ENCODE measurements at regions not wholly inside any gene's neighbourhood (a gene's known extent, or its start where the extent isn't known, plus 50 kb on each side); places are given as distances from the start of the nearest gene placed in this dataset.

DNA sequence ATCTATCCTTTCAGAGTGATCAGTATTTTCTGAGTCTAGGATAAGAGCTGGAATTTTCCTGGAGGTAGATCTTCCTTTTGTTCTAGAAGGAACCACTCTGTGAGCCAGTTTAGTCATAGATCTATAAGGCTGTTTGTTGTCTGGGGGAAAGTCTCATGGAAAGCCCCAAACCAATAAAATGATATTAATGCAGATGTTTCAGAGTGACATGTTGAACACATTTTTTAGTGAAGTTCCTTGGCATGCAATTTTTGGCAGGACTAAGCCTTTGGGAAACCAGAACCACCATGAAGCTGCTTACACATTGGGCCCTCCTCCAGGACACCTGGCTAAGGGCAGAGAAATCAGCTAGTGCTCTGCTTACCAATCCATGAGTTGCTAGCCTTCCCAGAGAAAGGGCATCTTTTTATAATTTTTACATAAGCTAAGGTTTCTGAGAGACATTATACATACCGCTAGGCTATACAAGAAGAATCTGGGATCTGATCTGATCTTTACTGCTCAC, 101.5 kb upstream of the PCED1B start:
- Histone ChIP-seq H3K4me2 (ENCODE audit: unreplicated experiment) (no peak overlapping the region), H4K20me1 (ENCODE audit: insufficient read depth) (no peaks in the 10 kb centered on the region), H3K9me2 (ENCODE audit: insufficient read depth) (no peaks in the 10 kb centered on the region), H3K27me3 (replicated peaks; ENCODE audit: insufficient read depth) (no peaks in the 10 kb centered on the region), H3F3A (ENCODE audit: insufficient read depth) (no peaks in the 10 kb centered on the region), H3K4me1 (ENCODE audit: insufficient read depth) (peaks cover 5% of the 10 kb centered on the region; the same call in 1 of the 2 replicates), H3K9me3 (ENCODE audit: low read depth) (no peaks in the 10 kb centered on the region), H3K4me3 (no peak overlapping the region), H3K9ac (no peak overlapping the region), H3K27ac (no peak overlapping the region), H3K36me3 (ENCODE audit: low read depth) (no peaks in the 10 kb centered on the region), H3K79me2 (ENCODE audit: insufficient read depth) (no peaks in the 10 kb centered on the region), H2AFZ (no peak overlapping the region)
- TF ChIP-seq EZH2phosphoT487 (IDR thresholded peaks at IDR 0.05; ENCODE audit: insufficient read depth, low read depth) = no peak
- TF ChIP-seq EZH2 (IDR thresholded peaks at IDR 0.05; ENCODE audit: insufficient read depth, poor library complexity, severe bottlenecking) = no peak
- in situ Hi-C loops (cut with MboI) = no loop called here
- DNase-seq = no peak
- WGBS, 2 experiments (ENCODE audit: low coverage in 1 of 2, low lambda C conversion rate in 2 of 2, missing lambda C conversion rate in 2 of 2) = 71 to 76% methylated on average over 1 of the region's 1 CpG

DNA sequence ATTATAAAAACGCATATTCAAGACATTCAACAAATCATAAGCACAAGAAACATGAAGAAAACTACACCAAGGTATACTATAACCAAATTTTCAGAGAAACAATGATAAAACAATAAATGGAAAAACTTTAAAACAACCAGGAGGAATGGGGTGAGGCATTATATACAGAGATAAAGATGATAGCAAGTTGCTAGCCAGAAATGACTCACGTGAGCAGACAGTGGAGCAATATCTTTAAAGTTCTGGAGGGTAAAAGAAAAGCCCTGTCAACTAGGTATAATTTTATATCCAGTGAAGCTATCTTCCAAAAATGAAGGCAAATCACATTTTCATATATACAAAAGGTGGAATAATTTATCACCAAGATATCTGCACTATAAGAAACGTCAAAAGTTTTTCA, 97.8 kb upstream of the PCED1B start:
- H2AFZ ChIP-seq = no peak overlapping the region
- 68 to 69% methylated on average over 3 of the region's 3 CpGs for WGBS, 2 experiments (ENCODE audit: low coverage in 1 of 2, low lambda C conversion rate in 2 of 2, missing lambda C conversion rate in 2 of 2)
- no peaks in the 10 kb centered on the region for H3K36me3 ChIP-seq (ENCODE audit: low read depth)
- DNase-seq = peak; percentile 54
- no peak overlapping the region for H3K9ac ChIP-seq
- peaks cover 21% of the 10 kb centered on the region for H3K4me1 ChIP-seq (ENCODE audit: insufficient read depth)
- H3K4me3 ChIP-seq = no peak overlapping the region
- H3K79me2 ChIP-seq (ENCODE audit: insufficient read depth) = no peaks in the 10 kb centered on the region
- H3K4me2 ChIP-seq (ENCODE audit: unreplicated experiment) = no peak overlapping the region
- no peaks in the 10 kb centered on the region for H4K20me1 ChIP-seq (ENCODE audit: insufficient read depth)
- no peaks in the 10 kb centered on the region for H3K27me3 ChIP-seq (replicated peaks; ENCODE audit: insufficient read depth)
- no peaks in the 10 kb centered on the region for H3K9me3 ChIP-seq (ENCODE audit: low read depth)
- H3F3A ChIP-seq (ENCODE audit: insufficient read depth) = 0 out of 2 replicates have a peak, but pooled peaks cover 7% of the 10 kb centered on the region
- in situ Hi-C loops (cut with MboI) = no loop called here
- no peaks in the 10 kb centered on the region for H3K9me2 ChIP-seq (ENCODE audit: insufficient read depth)
- no peak for TF ChIP-seq EZH2phosphoT487 (IDR thresholded peaks at IDR 0.05; ENCODE audit: insufficient read depth, low read depth)
- TF ChIP-seq EZH2 (IDR thresholded peaks at IDR 0.05; ENCODE audit: insufficient read depth, poor library complexity, severe bottlenecking) = no peak
- no peak overlapping the region for H3K27ac ChIP-seq

DNA sequence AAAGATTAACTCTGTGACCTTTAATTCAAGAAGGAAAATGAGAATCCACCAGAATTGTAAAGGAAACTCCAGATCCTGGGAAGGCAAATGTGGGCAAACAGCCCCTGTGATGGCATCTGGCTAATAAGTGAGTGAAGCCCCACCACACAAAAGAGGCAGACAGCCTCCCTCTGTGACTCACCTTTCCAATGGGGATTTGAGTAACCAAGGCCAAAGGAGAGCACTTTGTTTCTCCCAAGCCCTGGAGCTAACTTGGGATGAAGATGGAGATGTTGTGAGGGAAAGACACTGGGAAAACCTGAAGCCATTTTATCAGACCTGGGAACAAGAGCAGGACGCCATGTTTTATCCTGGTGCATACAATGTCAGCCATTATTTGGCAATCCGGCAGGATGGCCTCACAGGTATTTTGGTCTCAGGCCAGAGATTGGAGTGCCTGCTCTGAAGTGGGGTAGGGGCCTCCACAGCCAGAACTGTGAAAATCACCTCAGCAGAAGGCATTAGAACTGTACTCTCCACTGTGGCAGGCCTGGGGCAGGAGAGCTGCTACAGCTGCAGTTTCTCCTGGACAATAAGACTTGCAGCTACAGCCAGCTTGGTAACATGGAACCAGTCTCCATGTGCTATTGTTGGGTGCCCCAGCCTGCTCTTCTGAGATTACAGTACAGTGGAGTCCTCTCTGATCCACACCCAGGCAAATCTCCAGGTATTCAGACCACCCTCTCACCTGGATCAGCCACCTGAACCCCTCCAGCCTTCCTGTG, 96.6 kb upstream of the PCED1B start:
- no peaks in the 10 kb centered on the region for H3K36me3 ChIP-seq (ENCODE audit: low read depth)
- H4K20me1 ChIP-seq (ENCODE audit: insufficient read depth) = no peaks in the 10 kb centered on the region
- in situ Hi-C loops (cut with MboI) = no loop called here
- no peak overlapping the region for H3K27ac ChIP-seq
- WGBS, 2 experiments (ENCODE audit: low coverage in 1 of 2, low lambda C conversion rate in 2 of 2, missing lambda C conversion rate in 2 of 2) = 97% methylated on average over 2 of the region's 2 CpGs
- H3K9ac ChIP-seq = no peak overlapping the region
- no peak overlapping the region for H3K4me2 ChIP-seq (ENCODE audit: unreplicated experiment)
- H3K4me3 ChIP-seq = no peak overlapping the region
- peaks cover 21% of the 10 kb centered on the region for H3K4me1 ChIP-seq (ENCODE audit: insufficient read depth)
- no peaks in the 10 kb centered on the region for H3K27me3 ChIP-seq (replicated peaks; ENCODE audit: insufficient read depth)
- no peaks in the 10 kb centered on the region for H3K9me2 ChIP-seq (ENCODE audit: insufficient read depth)
- H2AFZ ChIP-seq = no peak overlapping the region
- H3K9me3 ChIP-seq (ENCODE audit: low read depth) = no peaks in the 10 kb centered on the region
- 0 out of 2 replicates have a peak, but pooled peaks cover 7% of the 10 kb centered on the region for H3F3A ChIP-seq (ENCODE audit: insufficient read depth)
- no peak for DNase-seq
- H3K79me2 ChIP-seq (ENCODE audit: insufficient read depth) = no peaks in the 10 kb centered on the region
- TF ChIP-seq EZH2phosphoT487 (IDR thresholded peaks at IDR 0.05; ENCODE audit: insufficient read depth, low read depth) = no peak

DNA sequence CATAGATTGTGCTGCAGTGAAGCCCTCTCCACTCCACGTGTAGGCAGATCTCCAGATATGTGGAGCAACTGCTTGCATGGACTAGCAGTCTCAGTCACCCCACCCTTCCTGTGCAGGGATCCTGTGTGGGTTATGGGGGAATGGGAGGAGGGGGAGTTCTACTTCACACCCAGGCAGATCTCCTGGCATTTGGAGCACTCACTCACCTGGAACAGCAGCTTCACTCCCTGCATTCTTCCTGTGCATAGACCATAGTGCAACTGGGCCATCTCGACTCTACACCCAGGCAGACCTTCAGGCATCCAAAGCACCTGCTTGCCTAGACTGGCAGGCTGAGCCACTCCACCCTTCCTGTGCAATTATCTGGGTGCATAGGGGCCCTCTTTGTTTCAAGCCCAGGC, 96.0 kb upstream of the PCED1B start:
- WGBS, 2 experiments (ENCODE audit: low coverage in 1 of 2, low lambda C conversion rate in 2 of 2, missing lambda C conversion rate in 2 of 2) = 34 to 38% methylated on average over 2 of the region's 2 CpGs

More for the DNA sequence above, 96.0 kb upstream of the PCED1B start:
- Histone ChIP-seq H4K20me1 (ENCODE audit: insufficient read depth) (no peaks in the 10 kb centered on the region), H3K9me2 (ENCODE audit: insufficient read depth) (no peaks in the 10 kb centered on the region), H2AFZ (0 out of 2 replicates have a peak overlapping the region, but pooled peaks have one; percentile 45), H3K4me1 (ENCODE audit: insufficient read depth) (peaks cover 21% of the 10 kb centered on the region), H3K9me3 (ENCODE audit: low read depth) (no peaks in the 10 kb centered on the region), H3K4me3 (no peak overlapping the region), H3F3A (ENCODE audit: insufficient read depth) (0 out of 2 replicates have a peak, but pooled peaks cover 7% of the 10 kb centered on the region), H3K27me3 (replicated peaks; ENCODE audit: insufficient read depth) (no peaks in the 10 kb centered on the region), H3K27ac (no peak overlapping the region), H3K79me2 (ENCODE audit: insufficient read depth) (no peaks in the 10 kb centered on the region), H3K36me3 (ENCODE audit: low read depth) (no peaks in the 10 kb centered on the region), H3K4me2 (ENCODE audit: unreplicated experiment) (no peak overlapping the region), H3K9ac (no peak overlapping the region)
- no peak for DNase-seq
- TF ChIP-seq EZH2 (IDR thresholded peaks at IDR 0.05; ENCODE audit: insufficient read depth, poor library complexity, severe bottlenecking) = no peak
- no peak for TF ChIP-seq EZH2phosphoT487 (IDR thresholded peaks at IDR 0.05; ENCODE audit: insufficient read depth, low read depth)
- in situ Hi-C loops (cut with MboI) = no loop called here
